HL-60 (cell line): ENCODE measurements at regions not wholly inside any gene's neighbourhood (a gene's known extent, or its start where the extent isn't known, plus 50 kb on each side); places are given as distances from the start of the nearest gene placed in this dataset.

Experiments used
- DNase-seq, 2 experiments: peaks; one replicate each; pipeline ENCODE4 v3.0.0-alpha.2; 2010 to 2020; ENCODE audit warnings: low read depth in 1 of 2, low spot score in 1 of 2
- H3K27ac ChIP-seq: fragments of 250-450 bp; sonication (Bioruptor Pico); replicated peaks from 2 replicates; pipeline ENCODE4 v1.5.1; 2020; ENCODE audit warnings: mild to moderate bottlenecking, moderate library complexity
- H3K27me3 ChIP-seq: fragments of 250-450 bp; sonication (Bioruptor Pico); 2 replicates; pipeline ENCODE4 v1.5.1; 2021; ENCODE audit warnings: mild to moderate bottlenecking, moderate library complexity; ENCODE audit not compliant: insufficient read depth, poor library complexity, severe bottlenecking
- H3K4me3 ChIP-seq: replicated peaks from 2 replicates; pipeline ENCODE4 v1.5.1; 2011; ENCODE audit warnings: mild to moderate bottlenecking, control low read depth, low read length; ENCODE audit not compliant: insufficient read depth
- CTCF ChIP-seq: IDR thresholded peaks from one replicate; pipeline ENCODE4 v1.5.1; 2011; ENCODE audit warnings: low read length, control low read depth, inconsistent platforms; ENCODE audit not compliant: insufficient read depth
- GABPA ChIP-seq: IDR thresholded peaks from 2 replicates; pipeline ENCODE4 v1.6.1; 2012; ENCODE audit warnings: low read depth
- POLR2AphosphoS5 ChIP-seq: IDR thresholded peaks from 2 replicates; pipeline ENCODE4 v1.6.1; 2012; ENCODE audit warnings: low read depth
- REST ChIP-seq: IDR thresholded peaks from 2 replicates; pipeline ENCODE4 v1.6.1; 2012; ENCODE audit warnings: low read depth; ENCODE audit not compliant: insufficient replicate concordance
- SPI1 ChIP-seq: IDR thresholded peaks from 2 replicates; pipeline ENCODE4 v1.6.1; 2012; ENCODE audit warnings: low read depth, mild to moderate bottlenecking, borderline replicate concordance

DNA sequence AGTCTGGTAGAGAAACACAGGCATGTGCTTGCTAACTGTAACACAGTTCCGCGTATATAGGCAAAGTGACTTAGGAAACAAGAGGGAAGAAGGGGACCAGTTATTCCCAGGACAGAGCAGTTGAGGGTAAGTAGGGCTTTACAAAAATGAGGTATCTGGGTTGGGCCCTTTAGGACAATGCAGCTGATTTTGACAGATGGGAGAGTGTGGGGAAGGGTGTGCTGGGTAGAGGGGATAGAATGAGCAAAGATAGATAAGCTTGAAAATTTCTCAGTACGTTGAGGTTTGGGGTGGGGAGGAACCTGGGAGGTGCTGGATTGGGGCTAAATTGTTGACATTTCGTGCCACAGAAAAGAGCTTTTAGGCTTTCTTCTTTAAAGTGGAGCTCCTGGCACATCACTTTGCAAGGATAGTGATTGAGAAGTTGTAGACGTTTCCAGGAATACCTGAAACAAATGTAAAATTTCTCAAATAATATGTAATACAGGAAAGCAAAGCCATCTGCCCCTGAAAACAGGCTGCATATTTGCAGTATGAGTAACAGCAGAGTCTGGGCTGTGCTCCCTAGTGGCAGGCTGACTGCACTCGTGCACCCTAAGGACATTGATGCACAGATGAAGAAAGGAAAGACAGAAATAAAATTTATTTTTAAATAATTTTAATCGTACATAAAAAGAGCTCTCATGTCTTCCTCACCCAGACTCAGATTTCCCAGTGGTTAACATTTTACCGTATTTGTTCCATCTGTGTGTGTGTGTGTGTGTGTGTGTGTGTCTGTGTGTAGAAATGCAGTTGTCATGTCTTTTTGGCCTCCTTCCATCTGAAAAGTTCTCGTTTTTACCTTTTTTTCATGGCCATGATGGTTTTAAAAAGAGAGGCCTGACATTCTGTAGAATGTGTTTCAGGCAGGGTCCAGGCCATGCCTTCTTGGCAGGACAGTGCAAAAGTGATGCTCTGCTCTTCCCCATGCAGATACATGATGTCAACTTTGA, 144.9 kb upstream of the DMRT1 start:
- H3K27ac ChIP-seq: no peak overlapping the region
- no peak overlapping the region for H3K4me3 ChIP-seq
- DNase-seq: no peak
- TF ChIP-seq GABPA (no peak), POLR2AphosphoS5 (no peak), SPI1 (no peak), REST (no peak), CTCF (no peak)
- no peaks in the 10 kb centered on the region for H3K27me3 ChIP-seq

DNA sequence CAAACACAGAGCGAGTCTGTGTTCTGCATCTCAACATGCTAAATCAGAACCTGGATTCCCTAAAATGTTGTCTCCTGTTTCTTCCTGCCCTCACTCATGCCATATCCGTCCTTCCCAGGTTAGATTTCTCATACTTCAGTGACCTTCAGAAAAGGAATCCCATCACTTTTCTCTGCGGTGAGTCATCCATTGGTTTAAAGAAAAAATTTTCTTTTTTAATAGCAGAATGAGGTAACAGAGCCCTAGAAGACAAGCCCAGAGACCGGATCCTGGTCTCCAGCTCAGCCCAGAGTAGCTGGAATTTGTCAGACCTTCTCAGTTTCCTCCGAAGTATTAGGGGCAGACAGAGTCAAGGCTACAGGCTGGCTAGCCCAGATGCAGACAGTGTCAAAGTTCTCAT, 143.2 kb upstream of the DMRT1 start:
- no peak overlapping the region for H3K4me3 ChIP-seq
- no peak for DNase-seq
- H3K27me3 ChIP-seq: no peaks in the 10 kb centered on the region
- TF ChIP-seq REST (no peak), CTCF (no peak), GABPA (no peak), SPI1 (no peak), POLR2AphosphoS5 (no peak)
- no peak overlapping the region for H3K27ac ChIP-seq

- DNase-seq: no peak
- no peaks in the 10 kb centered on the region for H3K27me3 ChIP-seq
- no peak overlapping the region for H3K27ac ChIP-seq
- no peak for TF ChIP-seq POLR2AphosphoS5
- TF ChIP-seq REST: no peak
- TF ChIP-seq CTCF: no peak
- TF ChIP-seq GABPA: no peak
- TF ChIP-seq SPI1: no peak
- no peak overlapping the region for H3K4me3 ChIP-seq
Observed at GRCh38 chr9:698954-699353, 142.5 kb upstream of the DMRT1 start.
